Activated CD8-positive, alpha-beta memory T cell treated with anti-CD3 and anti-CD28 coated beads for 36 hours (primary cell): ENCODE measurements at regions not wholly inside any gene's neighbourhood (a gene's known extent, or its start where the extent isn't known, plus 50 kb on each side); places are given as distances from the start of the nearest gene placed in this dataset.

ENCODE experiments used
- CTCF ChIA-PET: fragments of 350-600 bp; sonication (Branson Sonifier 250); formaldehyde crosslinking; loops from one replicate; lab custom pipeline; 2021; ENCODE audit warnings: antibody characterized with exemption; lab: Charles Lee
- POLR2A ChIA-PET: fragments of 350-600 bp; sonication (Branson Sonifier 250); formaldehyde crosslinking; loops from one replicate; lab custom pipeline; 2021; ENCODE audit warnings: antibody characterized with exemption; lab: Charles Lee

DNA sequence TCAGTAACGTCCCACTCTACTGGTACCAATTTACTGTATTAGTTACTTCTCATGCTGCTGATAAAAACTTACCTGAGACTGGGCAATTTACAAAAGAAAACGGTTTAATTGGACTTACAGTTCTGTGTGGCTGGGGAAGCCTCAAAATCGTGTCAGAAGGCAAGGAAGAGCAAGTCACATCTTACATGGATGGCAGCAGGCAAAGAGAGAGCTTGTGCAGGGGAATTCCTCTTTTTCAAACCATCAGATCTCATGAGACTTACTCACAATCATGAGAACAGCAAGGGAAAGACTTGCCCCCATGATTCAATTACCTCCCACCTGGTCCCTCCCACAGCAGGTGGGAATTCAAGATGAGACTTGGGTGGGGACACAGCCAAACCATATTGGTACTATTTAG, 908.2 kb upstream of the NR2F2 start:
- POLR2A ChIA-PET = no interaction called here
- CTCF ChIA-PET = no interaction called here

DNA sequence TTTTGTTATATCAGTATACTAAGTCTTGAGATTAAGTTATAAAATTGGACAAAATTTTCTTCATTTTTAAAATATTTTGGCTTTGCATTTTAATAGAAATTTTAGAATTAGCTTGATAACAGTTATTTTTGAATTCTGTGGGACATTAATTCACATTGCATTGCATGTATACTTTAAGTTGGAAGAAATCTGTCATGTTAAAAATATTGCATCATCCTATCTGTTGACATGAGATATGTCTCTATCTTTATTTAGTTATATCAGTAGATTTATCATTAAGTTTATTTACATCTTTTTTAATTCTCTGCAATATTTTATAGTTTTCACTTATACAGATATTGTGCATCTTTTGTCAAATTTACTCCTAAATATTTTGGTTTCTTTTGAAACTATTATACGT, 904.6 kb upstream of the NR2F2 start:
- ChIA-PET CTCF (no interaction called here), POLR2A (no interaction called here)

DNA sequence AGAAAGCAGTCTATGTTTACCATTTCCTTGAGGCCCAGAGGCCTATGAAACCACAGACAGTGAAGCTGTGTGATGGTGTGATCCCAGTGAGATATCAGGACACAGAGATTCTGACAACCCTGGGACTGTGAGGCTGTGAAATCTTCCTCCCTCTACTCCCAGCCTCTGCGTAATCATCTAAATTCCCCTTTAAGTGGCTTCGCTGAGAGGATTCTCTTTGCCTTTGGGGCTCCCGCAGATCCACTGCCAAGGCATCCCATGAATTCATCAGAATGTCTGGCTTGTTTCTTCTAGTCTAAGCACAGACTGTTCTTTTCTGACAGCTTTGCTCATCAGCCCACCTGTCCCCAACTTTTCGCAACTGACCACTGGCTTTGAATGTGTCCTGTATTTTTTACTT, 901.2 kb upstream of the NR2F2 start:
- POLR2A ChIA-PET = no interaction called here
- CTCF ChIA-PET = no interaction called here

DNA sequence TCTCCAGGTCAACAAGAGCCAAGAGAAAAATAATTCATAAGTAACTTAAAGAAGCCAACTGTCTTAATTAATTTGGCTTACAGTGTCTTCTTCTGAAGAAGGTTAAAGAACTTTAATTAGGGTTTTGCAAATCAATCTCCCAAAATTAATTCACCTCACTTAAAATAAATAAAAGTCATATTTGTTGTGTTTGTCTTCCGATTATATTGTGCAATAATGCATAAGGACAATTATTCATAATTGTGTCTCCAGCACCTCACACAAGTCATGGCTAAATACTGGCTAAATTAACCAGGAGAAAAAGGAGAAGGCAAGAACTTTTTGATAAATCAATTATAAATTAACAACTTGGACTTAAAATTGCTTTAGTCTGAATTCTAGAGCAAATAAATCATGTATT, 899.0 kb upstream of the NR2F2 start:
- ChIA-PET POLR2A (no interaction called here), CTCF (no interaction called here)

DNA sequence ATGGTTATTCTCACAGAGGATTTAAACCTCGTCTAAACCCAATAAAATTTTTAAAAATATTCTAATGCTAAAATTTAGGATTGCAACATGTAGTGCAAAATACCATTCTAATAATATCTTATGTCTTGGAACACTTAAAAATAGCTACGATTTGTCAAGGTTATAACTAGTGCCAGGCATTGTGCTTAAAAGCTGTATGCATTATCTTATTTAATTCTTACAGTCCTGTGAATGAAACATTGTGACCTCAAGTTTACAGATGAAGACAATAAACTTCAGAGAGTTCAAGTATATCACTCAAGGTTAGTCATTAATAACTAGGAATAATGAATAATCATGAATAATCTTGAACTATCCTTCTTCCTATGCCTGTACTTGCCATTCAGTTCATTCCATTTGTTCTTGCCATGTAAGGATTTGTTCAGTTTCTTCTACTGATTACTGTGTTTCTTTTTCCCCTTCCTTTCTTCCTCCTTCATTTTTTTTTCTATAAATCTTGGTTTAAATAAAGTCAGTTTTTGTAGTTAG, 897.6 kb upstream of the NR2F2 start:
- CTCF ChIA-PET = no interaction called here
- POLR2A ChIA-PET = no interaction called here

DNA sequence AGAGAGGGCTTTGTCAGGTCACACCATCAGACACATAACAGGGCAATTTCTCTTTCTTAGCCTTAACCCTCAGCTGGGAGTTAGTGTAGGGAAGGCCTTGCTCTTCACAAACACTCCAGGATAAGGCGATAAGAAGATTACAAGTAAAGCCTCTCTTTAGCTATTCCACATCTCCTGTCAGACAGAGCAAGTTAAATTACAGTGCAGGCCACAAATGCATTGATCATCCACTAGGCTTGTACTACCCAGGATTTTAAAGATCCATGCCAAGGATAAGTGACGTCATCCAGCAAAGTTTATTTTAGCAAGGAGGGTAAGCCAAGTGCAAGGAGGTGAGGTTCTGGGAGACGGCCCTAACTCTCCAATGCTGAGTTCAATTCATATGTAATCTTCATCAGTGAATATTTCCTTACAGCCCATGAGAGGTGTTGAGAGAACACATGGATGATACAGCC, 890.6 kb upstream of the NR2F2 start:
- POLR2A ChIA-PET = no interaction called here
- CTCF ChIA-PET = no interaction called here

DNA sequence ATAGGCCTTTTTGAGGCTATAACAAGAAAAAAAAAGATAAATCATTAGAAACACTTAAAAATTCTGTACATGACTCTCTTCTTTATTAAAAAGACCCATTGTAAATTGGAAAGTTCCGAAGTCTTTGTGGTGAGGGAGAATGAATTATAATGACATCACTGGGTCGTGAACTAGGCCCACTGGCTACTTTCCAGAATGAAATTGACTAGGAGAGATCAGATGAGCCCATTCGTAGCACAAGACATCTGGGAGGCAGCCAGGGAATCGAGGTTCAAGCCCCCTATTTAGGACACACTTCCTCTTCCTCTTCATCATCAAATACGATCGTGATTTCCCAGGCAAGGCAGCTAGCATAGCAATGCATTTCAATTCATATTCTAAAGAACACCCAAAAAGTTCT, 889.8 kb upstream of the NR2F2 start:
- ChIA-PET POLR2A (no interaction called here), CTCF (no interaction called here)

DNA sequence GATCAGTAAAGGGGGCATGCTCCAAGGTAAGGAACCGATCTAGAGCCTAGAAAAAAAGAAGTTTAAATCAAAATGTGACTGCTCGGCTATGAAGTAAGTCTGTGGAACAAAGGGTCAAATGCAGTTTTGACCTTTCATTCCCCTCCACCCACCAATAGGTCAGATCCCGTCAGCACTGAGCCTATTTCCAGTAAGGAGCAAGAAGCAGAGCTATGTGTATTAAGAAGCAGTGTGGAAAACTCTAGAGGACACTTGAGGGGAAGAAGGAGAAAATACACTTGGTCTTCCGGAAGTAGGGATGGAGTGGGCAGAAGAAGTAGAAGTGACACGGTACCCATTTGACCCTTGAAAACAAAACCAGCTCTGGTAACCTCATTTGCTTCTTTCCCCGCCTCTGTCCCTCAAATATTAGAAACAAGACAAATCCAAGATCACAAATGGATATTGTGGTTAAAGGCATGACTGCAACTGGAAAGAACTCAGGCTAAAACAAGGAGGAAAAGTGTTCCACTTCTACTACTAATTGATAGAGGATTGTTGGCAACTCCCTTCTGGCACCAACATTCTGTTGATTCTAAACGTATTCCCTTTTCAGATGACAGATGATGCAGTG, 888.3 kb upstream of the NR2F2 start:
- POLR2A ChIA-PET = no interaction called here

DNA sequence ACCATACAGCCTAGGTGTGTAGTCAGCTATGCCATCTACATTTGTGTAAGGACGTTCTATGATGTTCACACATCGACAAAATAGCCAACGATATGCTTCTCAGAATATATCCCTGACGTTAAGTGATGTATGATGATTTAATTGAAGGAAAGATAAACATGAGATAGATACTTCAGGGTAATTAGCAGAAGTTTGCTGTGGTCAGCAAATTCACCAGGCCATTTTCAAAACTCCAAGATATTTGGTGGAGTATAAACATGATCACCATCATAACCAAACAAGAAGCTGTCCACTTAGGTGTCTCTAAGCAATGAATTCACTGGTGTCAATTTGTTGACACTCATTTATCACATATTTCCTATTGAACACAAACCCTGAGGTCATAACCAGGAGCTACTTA, 885.6 kb upstream of the NR2F2 start:
- POLR2A ChIA-PET = no interaction called here

More for the DNA sequence above, 888.3 kb upstream of the NR2F2 start:
- CTCF ChIA-PET = no interaction called here

DNA sequence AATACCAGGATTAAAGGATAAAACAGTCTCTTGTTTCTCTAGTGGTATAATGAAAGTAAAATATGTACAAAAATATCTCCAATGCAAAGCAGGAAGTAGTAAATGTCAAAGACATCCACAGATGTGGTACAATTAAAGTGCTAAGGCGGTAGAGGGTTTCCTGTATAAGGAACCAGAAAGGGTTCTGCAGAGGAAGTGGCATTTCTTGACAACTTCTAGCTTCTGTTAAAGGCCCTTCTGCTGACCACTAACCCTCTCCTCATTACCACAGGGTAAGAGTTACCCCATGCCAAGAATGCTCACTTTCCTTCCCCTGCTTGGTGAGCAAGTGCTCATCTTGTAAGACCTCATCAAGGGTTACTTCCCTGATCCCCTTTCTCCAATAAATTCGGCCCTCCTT, 883.6 kb upstream of the NR2F2 start:
- POLR2A ChIA-PET = no interaction called here
- CTCF ChIA-PET = interaction anchor here (0.6 kb wide), 1 partner anchor 230 kb away, joined by 3 read pairs; no protein-coding TSS in a partner anchor

More for the DNA sequence above, 885.6 kb upstream of the NR2F2 start:
- CTCF ChIA-PET = no interaction called here

DNA sequence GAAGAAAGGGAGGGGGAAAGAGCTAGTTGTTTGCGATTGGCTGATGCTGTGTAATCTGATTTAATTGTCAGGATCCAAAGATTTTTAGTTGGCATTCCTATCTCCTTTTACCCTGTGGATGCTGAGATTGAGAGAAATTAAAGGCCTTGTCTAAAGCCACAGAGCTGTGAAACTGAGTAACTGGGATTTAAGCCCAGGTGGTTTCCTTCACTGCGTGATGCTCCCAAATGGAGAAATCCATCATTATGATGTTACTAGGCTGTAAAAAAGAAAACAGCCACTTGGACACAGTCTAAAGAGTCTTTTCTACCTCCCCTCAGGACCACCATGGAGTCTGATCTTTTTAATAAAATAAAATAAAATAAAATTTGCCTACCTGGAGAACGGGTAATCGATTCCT, 883.0 kb upstream of the NR2F2 start:
- ChIA-PET POLR2A (no interaction called here), CTCF (interaction anchor here (0.6 kb wide), 1 partner anchor 230 kb away, joined by 3 read pairs; no protein-coding TSS in a partner anchor)

DNA sequence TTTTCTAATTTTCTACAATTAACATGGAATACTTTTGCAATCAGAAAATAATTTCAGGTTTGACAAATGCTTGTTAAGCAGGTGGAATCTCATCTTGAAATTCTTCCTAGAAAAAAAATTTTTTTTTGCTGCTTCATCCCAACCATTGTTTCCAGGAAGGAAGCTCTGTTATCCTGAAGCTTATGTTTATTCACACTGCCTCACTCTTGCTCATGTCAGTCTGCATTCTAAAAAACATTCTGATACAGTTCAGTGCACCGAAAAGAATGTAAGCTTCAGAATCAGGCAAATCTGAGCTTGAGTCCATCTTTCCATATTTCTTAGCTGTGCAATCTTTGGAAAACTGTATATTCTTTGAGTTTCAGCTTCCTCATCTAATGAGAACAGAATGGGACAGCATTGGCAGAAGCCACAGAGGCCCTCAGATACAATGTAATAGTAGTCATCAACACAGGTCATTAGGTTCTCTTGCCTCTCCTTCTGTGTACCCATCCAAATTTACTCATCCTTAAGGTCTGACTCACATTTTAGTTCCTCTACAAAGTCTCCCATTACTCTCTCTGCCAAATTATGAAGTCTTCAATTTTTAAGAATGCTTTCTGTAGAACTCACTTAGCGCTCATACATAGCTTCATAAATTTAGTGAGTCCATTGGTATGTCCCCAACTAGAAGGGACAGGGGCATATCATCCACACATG, 881.8 kb upstream of the NR2F2 start:
- POLR2A ChIA-PET = no interaction called here
- CTCF ChIA-PET = no interaction called here

DNA sequence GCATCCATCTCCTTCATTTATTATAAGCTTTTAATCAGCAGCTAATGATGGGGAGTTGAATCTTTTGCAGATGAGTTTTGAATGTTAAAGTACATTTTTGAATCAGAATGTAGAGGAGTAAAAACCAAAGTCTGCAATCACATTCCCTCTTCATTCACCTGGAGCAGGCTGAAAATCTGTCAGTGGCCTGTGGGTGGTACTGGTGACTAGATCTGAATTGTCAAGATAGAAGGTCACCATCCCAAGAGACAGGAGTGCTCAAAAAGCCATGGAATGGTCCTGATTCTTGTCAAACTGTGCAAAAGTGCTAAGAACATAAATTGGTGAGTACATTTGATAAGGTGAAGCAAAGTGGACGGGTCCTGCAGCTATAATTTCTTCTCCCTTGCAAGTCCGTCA, 881.3 kb upstream of the NR2F2 start:
- CTCF ChIA-PET = no interaction called here
- POLR2A ChIA-PET = no interaction called here

DNA sequence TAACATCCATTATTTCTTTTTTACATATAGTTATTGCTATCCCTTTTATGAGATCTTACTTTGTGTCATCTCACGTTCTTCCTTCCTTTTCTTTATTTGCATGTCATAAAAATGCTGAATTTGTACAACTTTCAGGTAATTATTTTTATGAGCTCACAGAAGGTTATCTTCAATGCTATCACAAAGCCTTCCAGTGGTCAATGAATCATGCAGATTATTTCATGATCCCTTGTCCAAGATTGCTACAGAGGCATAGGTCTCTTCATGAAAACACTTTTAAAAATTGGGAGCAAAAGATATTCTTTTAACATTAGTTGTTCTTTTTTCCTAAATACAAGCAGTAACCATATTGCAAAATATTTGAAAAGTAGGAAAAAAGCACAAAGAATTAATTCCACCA, 880.1 kb upstream of the NR2F2 start:
- ChIA-PET POLR2A (no interaction called here), CTCF (no interaction called here)

DNA sequence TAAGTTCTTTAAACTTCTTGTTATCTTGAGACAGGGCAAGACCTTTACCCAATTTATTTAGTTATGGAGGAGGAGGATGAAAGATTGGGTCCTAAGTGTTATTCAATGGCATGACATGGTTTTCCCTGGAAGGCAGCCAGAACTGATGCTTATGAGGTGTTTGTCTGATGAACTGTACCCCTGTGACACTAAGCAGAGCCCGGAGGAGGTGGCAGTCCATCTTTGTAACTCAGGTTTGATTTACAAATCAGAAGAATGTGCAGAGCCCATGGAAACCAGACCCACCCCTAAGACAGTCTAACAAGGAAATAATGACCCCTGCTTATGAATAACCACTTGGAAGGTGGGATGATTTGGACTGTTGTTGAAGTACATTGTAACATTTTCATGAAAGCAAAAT, 878.6 kb upstream of the NR2F2 start:
- POLR2A ChIA-PET = no interaction called here
- CTCF ChIA-PET = no interaction called here

DNA sequence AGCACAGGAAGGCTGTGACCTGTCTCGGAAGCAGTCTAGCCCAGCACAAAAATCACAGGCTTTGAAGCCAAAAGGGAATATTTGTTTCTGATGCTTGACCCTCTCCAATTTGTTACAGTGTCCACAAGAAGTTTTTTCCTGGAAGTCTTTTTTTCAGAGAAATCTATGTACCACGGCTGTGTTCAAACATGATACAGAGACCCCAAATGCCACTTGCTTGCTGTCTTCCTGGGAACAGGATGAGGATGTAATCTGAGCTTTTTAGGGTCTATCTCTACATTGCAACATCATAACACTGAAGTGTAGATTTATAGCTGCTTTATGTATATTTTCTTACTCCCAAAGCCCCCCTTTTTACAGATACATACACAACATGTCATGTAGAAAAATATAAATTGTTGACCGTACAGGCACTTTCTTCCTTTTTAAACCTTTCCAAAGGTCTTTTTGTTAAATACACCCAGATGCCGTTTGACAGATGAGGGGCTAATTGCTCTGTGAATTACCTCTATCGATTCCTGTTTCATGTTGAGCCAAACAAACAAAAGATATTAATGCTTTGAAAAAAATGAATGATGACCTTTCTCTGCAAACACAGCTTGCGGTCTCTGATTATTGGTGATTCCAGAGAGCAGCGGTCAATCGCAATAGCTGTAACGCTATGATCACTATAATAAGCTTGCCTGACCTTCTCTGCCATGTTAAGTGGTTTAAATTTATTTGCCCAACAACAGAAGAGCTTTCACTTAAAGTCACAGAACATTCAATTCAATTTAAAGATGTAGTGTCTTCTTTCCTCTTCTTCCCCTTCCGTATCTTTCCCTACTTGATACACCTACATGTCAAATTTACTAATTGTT, 875.9 kb upstream of the NR2F2 start:
- POLR2A ChIA-PET = no interaction called here
- CTCF ChIA-PET = no interaction called here

DNA sequence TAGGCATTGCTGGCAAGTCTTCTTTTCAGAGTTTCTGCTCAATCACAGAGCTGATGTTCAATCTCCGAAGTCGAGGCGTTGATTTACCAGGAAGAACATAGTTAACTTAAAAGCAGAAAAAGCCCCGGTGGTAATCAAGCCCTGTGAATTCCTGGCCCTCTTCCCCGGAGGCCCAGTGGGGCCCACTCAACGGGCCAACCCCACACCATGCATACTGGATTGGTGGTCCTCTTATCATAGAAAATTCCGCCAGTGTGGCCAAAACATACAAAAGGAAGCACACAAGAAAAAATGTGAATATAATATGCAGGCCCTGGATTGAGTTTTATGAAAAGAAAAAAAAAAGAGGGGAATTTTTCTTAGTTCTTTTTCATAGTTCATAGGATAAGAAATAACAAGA, 873.0 kb upstream of the NR2F2 start:
- POLR2A ChIA-PET = no interaction called here
- CTCF ChIA-PET = no interaction called here

DNA sequence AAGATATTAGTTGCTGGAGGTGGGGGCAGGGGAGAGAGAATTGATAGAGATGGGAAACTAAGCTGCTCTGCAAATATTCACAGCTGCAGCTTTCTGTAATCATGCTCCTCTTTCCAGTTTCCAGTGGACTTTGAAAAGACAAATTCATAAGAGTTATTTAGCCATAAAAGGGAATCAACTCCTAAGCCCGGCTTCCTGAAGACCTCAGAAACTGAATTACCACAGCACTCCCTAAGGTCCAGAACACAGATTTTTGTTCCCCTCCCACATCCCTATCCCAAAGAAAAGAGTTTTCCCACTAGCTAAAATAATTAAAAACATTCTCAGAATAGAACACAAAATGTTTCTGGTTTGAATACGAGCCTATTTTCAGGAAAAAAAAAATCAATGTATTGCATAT, 871.8 kb upstream of the NR2F2 start:
- CTCF ChIA-PET = no interaction called here

DNA sequence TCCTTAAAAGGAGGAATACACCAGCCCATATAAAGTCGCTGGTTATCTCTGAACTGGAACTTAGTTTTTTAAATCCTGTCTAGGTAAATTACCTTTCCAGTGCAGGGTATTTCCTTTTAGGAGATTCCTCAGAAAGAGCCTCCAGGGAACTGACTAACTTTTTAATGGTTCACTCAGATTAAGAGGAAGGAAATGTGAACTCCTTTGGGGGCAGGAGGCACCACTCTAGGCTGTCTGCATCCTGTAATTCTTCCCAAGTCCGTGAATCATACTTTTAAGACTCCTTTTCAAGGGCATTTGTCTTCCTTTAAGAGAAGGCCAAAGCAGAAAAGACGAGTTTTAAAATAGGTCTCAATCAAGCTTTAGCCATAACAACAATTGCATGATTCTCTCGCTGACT, 871.2 kb upstream of the NR2F2 start:
- ChIA-PET CTCF (no interaction called here), POLR2A (no interaction called here)

More for the DNA sequence above, 871.8 kb upstream of the NR2F2 start:
- POLR2A ChIA-PET = no interaction called here

DNA sequence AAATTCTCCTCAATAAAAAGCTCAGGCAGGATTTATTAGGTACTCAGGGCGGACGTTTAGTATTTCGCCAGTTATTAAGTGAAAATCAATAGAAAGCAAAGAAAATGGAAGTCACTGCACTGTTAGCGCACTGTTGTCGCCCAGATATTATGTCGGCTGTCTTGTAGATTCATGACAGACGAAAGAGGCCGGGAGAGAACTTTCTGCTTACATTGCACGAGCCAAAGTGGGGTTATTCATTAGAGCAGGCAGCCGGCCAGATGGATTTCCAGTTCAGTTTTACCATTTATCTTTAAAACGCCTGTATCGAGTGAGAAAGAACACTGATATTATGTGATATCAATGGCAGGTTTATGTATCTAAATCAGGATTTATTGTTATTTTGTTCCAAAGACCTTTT, 866.0 kb upstream of the NR2F2 start:
- CTCF ChIA-PET = no interaction called here
- POLR2A ChIA-PET = no interaction called here
